ENCODE measurements at regions not wholly inside any gene's neighbourhood (a gene's known extent, or its start where the extent isn't known, plus 50 kb on each side); places are given as distances from the start of the nearest gene placed in this dataset.

GRCh38 chr1:244271004-244271403 lies 180.7 kb downstream of the ADSS2 start:
- TF ChIP-seq ZNF274 (IDR thresholded peaks at IDR 0.05; ENCODE audit: low read depth, low read length) (no peak), SUZ12 (IDR thresholded peaks at IDR 0.05; ENCODE audit: extremely low read depth, insufficient read depth, insufficient read length) (no peak), YY1 (IDR thresholded peaks at IDR 0.05; ENCODE audit: insufficient read depth, insufficient read length) (no peak)

All from NT2/D1 (cell line).